ENCODE measurements at regions not wholly inside any gene's neighbourhood (a gene's known extent, or its start where the extent isn't known, plus 50 kb on each side); places are given as distances from the start of the nearest gene placed in this dataset.
A peak's percentile ranks its signal among the peaks of the same experiment; 100 is the strongest.

GRCh38 chr14:50018933-50019210 lies 97.5 kb downstream of the VCPKMT start:
- no peak overlapping the region for H3K4me3 ChIP-seq
- DNase-seq: no peak
- peak overlapping the region in 1 of 4 donors; percentile 47 for H3K27ac ChIP-seq
- no peaks in the 10 kb centered on the region for H3K27me3 ChIP-seq
- H3K4me1 ChIP-seq: peaks cover 0 to 12% (median 0%) of the 10 kb centered on the region in 4 donors
- H3K9me3 ChIP-seq: no peaks in the 10 kb centered on the region
- TF ChIP-seq POLR2A (IDR thresholded peaks at IDR 0.05) (no peak), CTCF (IDR thresholded peaks at IDR 0.05) (no peak)
- no peaks in the 10 kb centered on the region for H3K36me3 ChIP-seq

GRCh38 chr14:50020184-50020583 lies 96.2 kb downstream of the VCPKMT start:
- no peak for DNase-seq
- Histone ChIP-seq H3K4me1 (peaks cover 0 to 12% (median 0%) of the 10 kb centered on the region in 4 donors), H3K9me3 (no peaks in the 10 kb centered on the region), H3K27ac (no peak overlapping the region), H3K4me3 (no peak overlapping the region), H3K36me3 (no peaks in the 10 kb centered on the region), H3K27me3 (no peaks in the 10 kb centered on the region)
- TF ChIP-seq POLR2A (IDR thresholded peaks at IDR 0.05) (no peak), CTCF (IDR thresholded peaks at IDR 0.05) (no peak)

- no peak for DNase-seq
- TF ChIP-seq POLR2A (IDR thresholded peaks at IDR 0.05) (no peak), CTCF (IDR thresholded peaks at IDR 0.05) (no peak)
- no peaks in the 10 kb centered on the region for H3K36me3 ChIP-seq
- H3K9me3 ChIP-seq: peaks cover 0 to 2% (median under 1%) of the 10 kb centered on the region in 4 donors
- H3K27me3 ChIP-seq: no peaks in the 10 kb centered on the region
- H3K4me3 ChIP-seq: no peak overlapping the region
- no peak overlapping the region for H3K27ac ChIP-seq
- peaks cover 0 to 12% (median 0%) of the 10 kb centered on the region in 4 donors for H3K4me1 ChIP-seq
Observed at GRCh38 chr14:50020799-50021198, 95.6 kb downstream of the VCPKMT start.

- H3K4me3 ChIP-seq: no peak overlapping the region
- H3K4me1 ChIP-seq: peaks cover 0 to 12% (median 0%) of the 10 kb centered on the region in 4 donors
- no peaks in the 10 kb centered on the region for H3K36me3 ChIP-seq
- H3K9me3 ChIP-seq: peaks cover 0 to 6% (median 2%) of the 10 kb centered on the region in 4 donors
- TF ChIP-seq POLR2A (IDR thresholded peaks at IDR 0.05) (no peak), CTCF (IDR thresholded peaks at IDR 0.05) (no peak)
- DNase-seq: no peak
- H3K27ac ChIP-seq: no peak overlapping the region
- H3K27me3 ChIP-seq: no peaks in the 10 kb centered on the region
Observed at GRCh38 chr14:50021261-50022031, 94.9 kb downstream of the VCPKMT start.

GRCh38 chr14:50022661-50023060 lies 93.7 kb downstream of the VCPKMT start:
- TF ChIP-seq CTCF (IDR thresholded peaks at IDR 0.05) (no peak), POLR2A (IDR thresholded peaks at IDR 0.05) (no peak)
- Histone ChIP-seq H3K4me1 (peaks cover 0 to 11% (median 0%) of the 10 kb centered on the region in 4 donors), H3K27ac (no peak overlapping the region), H3K4me3 (no peak overlapping the region), H3K9me3 (peaks cover 0 to 6% (median 2%) of the 10 kb centered on the region in 4 donors), H3K36me3 (no peaks in the 10 kb centered on the region), H3K27me3 (no peaks in the 10 kb centered on the region)
- no peak for DNase-seq
